K562 (cell line): ENCODE measurements at regions not wholly inside any gene's neighbourhood (a gene's known extent, or its start where the extent isn't known, plus 50 kb on each side); places are given as distances from the start of the nearest gene placed in this dataset.

ENCODE experiments used
- ATAC-seq: fragments of 200-7000 bp; cut with Tn5 transposase; 3 replicates; pipeline ENCODE4 v1.9.1; 2020; ENCODE audit warnings: moderate library complexity
- BruUV-seq: library from RNA; stranded (reverse); fragments of 400-500 nt; replicated peaks from 2 replicates; lab custom pipeline; 2021; lab: Mats Ljungman, UMichigan
- CTCF ChIA-PET: fragments of 300-600 bp; formaldehyde crosslinking; extraction: SDS; loops from one replicate; lab custom pipeline; 2021; ENCODE audit warnings: low intra/inter-chr PET ratio; lab: Yijun Ruan, JAX
- POLR2A ChIA-PET: fragments of 300-600, 350-650 bp; sonication (Branson Sonifier 250); formaldehyde crosslinking; extraction: SDS; loops from one replicate; lab custom pipeline; 2021; ENCODE audit warnings: antibody characterized with exemption, inconsistent platforms; lab: Yijun Ruan, JAX
- DNase-seq, 4 experiments: peaks; one replicate each; pipeline versions ENCODE4 v3.0.0 to v3.0.0-alpha.2; 2011 to 2018; ENCODE audit warnings: low spot score in 3 of 4, mixed read lengths in 3 of 4; ENCODE audit errors: extremely low read depth in 1 of 4
- FAIRE-seq: peaks from 2 replicates; lab custom pipeline; 2011; peaks lifted over from hg19 to GRCh38; lab: Jason Lieb, UNC
- H2AFZ ChIP-seq: 2 replicates; pipeline ENCODE4 v1.6.0; 2011; ENCODE audit warnings: low read depth, low read length, control low read depth, inconsistent platforms
- H3K27ac ChIP-seq: fragments of 200-600 bp; 3 replicates; pipeline ENCODE4 v1.8.0; 2011; ENCODE audit warnings: low read depth, mild to moderate bottlenecking, control low read depth, inconsistent platforms, low read length, moderate library complexity, mixed read lengths; ENCODE audit errors: extremely low read depth
- H3K27me3 ChIP-seq, 2 experiments: fragments of 300-600 bp in 1 of 2; 2 replicates in 1 of 2; 3 replicates in 1 of 2; pipeline versions ENCODE4 v1.6.0 to v1.8.0; 2011; ENCODE audit warnings: inconsistent platforms in 2 of 2, low read length in 2 of 2, mild to moderate bottlenecking in 1 of 2, mixed read lengths in 1 of 2, moderate library complexity in 1 of 2; ENCODE audit not compliant: control insufficient read depth in 2 of 2, insufficient read depth in 2 of 2
- H3K36me3 ChIP-seq: fragments of 300-600 bp; 3 replicates; pipeline ENCODE4 v1.8.0; 2011; ENCODE audit warnings: mild to moderate bottlenecking, low read length, inconsistent platforms; ENCODE audit not compliant: control insufficient read depth, insufficient read depth
- H3K4me1 ChIP-seq, 2 experiments: fragments of 200-600 bp in 1 of 2; replicated peaks in 1 of 2; 2 replicates in 1 of 2; 3 replicates in 1 of 2; pipeline versions ENCODE4 v1.5.1 to v1.8.0; 2011; ENCODE audit warnings: inconsistent platforms in 2 of 2, low read length in 2 of 2, mild to moderate bottlenecking in 1 of 2, mixed read lengths in 1 of 2, moderate library complexity in 1 of 2; ENCODE audit not compliant: control insufficient read depth in 2 of 2, insufficient read depth in 2 of 2
- H3K4me2 ChIP-seq: 2 replicates; pipeline ENCODE4 v1.6.1; 2011; ENCODE audit warnings: low read length, control low read depth, inconsistent platforms, mixed read lengths; ENCODE audit not compliant: insufficient read depth
- H3K4me3 ChIP-seq: fragments of 200-600 bp; sonication (generic), shearing (Covaris generic); 2 replicates; pipeline ENCODE4 v1.5.1; 2016; ENCODE audit warnings: control low read depth, inconsistent platforms
- H3K79me2 ChIP-seq: fragments of 200-600 bp; 3 replicates; pipeline ENCODE4 v1.8.0; 2011; ENCODE audit warnings: low read length, inconsistent platforms; ENCODE audit not compliant: control insufficient read depth, insufficient read depth
- H3K9ac ChIP-seq, 2 experiments: 2 replicates each; pipeline versions ENCODE4 v1.6.0 to v1.6.1; 2011; ENCODE audit warnings: low read depth in 2 of 2, low read length in 2 of 2, control low read depth in 1 of 2, inconsistent platforms in 1 of 2, mild to moderate bottlenecking in 1 of 2, mixed read lengths in 1 of 2; ENCODE audit not compliant: insufficient read depth in 1 of 2
- H3K9me1 ChIP-seq: one replicate; pipeline ENCODE4 v1.6.0; 2011; ENCODE audit warnings: inconsistent platforms, mild to moderate bottlenecking, low read length, moderate library complexity; ENCODE audit not compliant: control insufficient read depth, insufficient read depth
- H3K9me3 ChIP-seq: replicated peaks from 2 replicates; pipeline ENCODE4 v1.5.1; 2011; ENCODE audit warnings: low read depth, low read length, inconsistent platforms; ENCODE audit not compliant: control insufficient read depth, insufficient read depth
- H4K20me1 ChIP-seq: replicated peaks from 2 replicates; pipeline ENCODE4 v1.6.1; 2011; ENCODE audit warnings: low read length, inconsistent platforms, mixed read lengths; ENCODE audit not compliant: control insufficient read depth, insufficient read depth
- TSHZ1 ChIP-seq: fragments of 250-450 bp; sonication (Bioruptor Pico); IDR thresholded peaks from 2 replicates; pipeline ENCODE4 v1.4.0; 2020; ENCODE audit warnings: mild to moderate bottlenecking, moderate library complexity
- WGBS: fragments of 100-300 bp; shearing (Covaris generic); methylation state at CpG from one replicate; pipeline ENCODE4 v1.1.6; 2016; ENCODE audit warnings: low coverage, mixed read lengths; ENCODE audit not compliant: insufficient coverage; ENCODE audit errors: missing lambda C conversion rate; 5-methylcytosine and 5-hydroxymethylcytosine counted together
- in situ Hi-C: fragments of 300-500 bp; cut with MboI; formaldehyde crosslinking; loops from 4 replicates; pipeline ENCODE4 v1.15.0; 2018; ENCODE audit warnings: inconsistent platforms, mixed read lengths
- intact Hi-C: fragments of 100-400 bp; cut with micrococcal nuclease; formaldehyde crosslinking; loops from 2 replicates; pipeline ENCODE4 v1.14.2; 2022

- intact Hi-C loops (no loop called here), in situ Hi-C loops (no loop called here)
- no peak overlapping the region for H3K4me2 ChIP-seq
- no peaks in the 10 kb centered on the region for H4K20me1 ChIP-seq
- POLR2A ChIA-PET = interaction anchor here (0.8 kb wide), 1 partner anchor 821 kb away, joined by 4 read pairs; no protein-coding TSS in a partner anchor
- CTCF ChIA-PET = no interaction called here
- FAIRE-seq = no peak
- no peak overlapping the region for H3K4me3 ChIP-seq
- H3K9ac ChIP-seq = no peak overlapping the region
- no peaks in the 10 kb centered on the region for H3K9me1 ChIP-seq
- no TSS peak for BruUV-seq
- H2AFZ ChIP-seq = no peak overlapping the region
- no peaks in the 10 kb centered on the region for H3K79me2 ChIP-seq
- 3% methylated on average over 4 of the region's 4 CpGs for WGBS
- no peak for ATAC-seq
- H3K27ac ChIP-seq = no peak overlapping the region
- no peaks in the 10 kb centered on the region for H3K36me3 ChIP-seq
- no peaks in the 10 kb centered on the region for H3K4me1 ChIP-seq
- DNase-seq = no peak
- no peak for TF ChIP-seq TSHZ1 (CRISPR knock-in tag)
- no peaks in the 10 kb centered on the region; the same call in 1 of the 2 replicates for H3K9me3 ChIP-seq
- no peaks in the 10 kb centered on the region for H3K27me3 ChIP-seq
Measured at GRCh38 chr4:101599620-101600019, 190.9 kb upstream of the BANK1 start.
